GM18508 (cell line): ENCODE measurements at regions not wholly inside any gene's neighbourhood (a gene's known extent, or its start where the extent isn't known, plus 50 kb on each side); places are given as distances from the start of the nearest gene placed in this dataset.
A peak's percentile ranks its signal among the peaks of the same experiment; 100 is the strongest.

ENCODE experiments used
- ATAC-seq: cut with Tn5 transposase; IDR thresholded peaks from one replicate; pipeline ENCODE4 v1.9.1; 2021; ENCODE audit warnings: moderate number of reproducible peaks; ENCODE audit not compliant: insufficient read depth, unreplicated experiment

- no peak for ATAC-seq
Measured at GRCh38 chr2:226655871-226656270, 143.7 kb downstream of the IRS1 start.

- no peak for ATAC-seq
Measured at GRCh38 chr2:226652983-226653765, 146.4 kb downstream of the IRS1 start.

GRCh38 chr2:226652369-226652768 is 147.3 kb downstream of the IRS1 start:
- peak; percentile 73 for ATAC-seq

GRCh38 chr2:226649871-226650660 is 149.6 kb downstream of the IRS1 start:
- ATAC-seq = peak; percentile 67

GRCh38 chr2:226649201-226649600 is 150.4 kb downstream of the IRS1 start:
- ATAC-seq = no peak

- ATAC-seq = no peak
Measured at GRCh38 chr2:226647621-226648518, 151.8 kb downstream of the IRS1 start.

GRCh38 chr2:226644399-226644865 is 155.2 kb downstream of the IRS1 start:
- no peak for ATAC-seq

- no peak for ATAC-seq
Measured at GRCh38 chr2:226643946-226644282, 155.7 kb downstream of the IRS1 start.

- ATAC-seq = no peak
Measured at GRCh38 chr2:226643030-226643945, 156.3 kb downstream of the IRS1 start.

- no peak for ATAC-seq
Measured at GRCh38 chr2:226641008-226641407, 158.6 kb downstream of the IRS1 start.

GRCh38 chr2:226640501-226640900 is 159.1 kb downstream of the IRS1 start:
- no peak for ATAC-seq

GRCh38 chr2:226639550-226639949 is 160.1 kb downstream of the IRS1 start:
- no peak for ATAC-seq

GRCh38 chr2:226638576-226638975 is 161.0 kb downstream of the IRS1 start:
- ATAC-seq = no peak

- no peak for ATAC-seq
Measured at GRCh38 chr2:226637383-226637782, 162.2 kb downstream of the IRS1 start.

GRCh38 chr2:226636586-226636985 is 163.0 kb downstream of the IRS1 start:
- ATAC-seq = no peak

GRCh38 chr2:226634943-226635604 is 164.5 kb downstream of the IRS1 start:
- no peak for ATAC-seq

GRCh38 chr2:226631671-226632070 is 167.9 kb downstream of the IRS1 start:
- ATAC-seq = no peak

GRCh38 chr2:226631187-226631586 is 168.4 kb downstream of the IRS1 start:
- ATAC-seq = no peak

GRCh38 chr2:226625946-226626345 is 173.7 kb downstream of the IRS1 start:
- no peak for ATAC-seq
